Right renal pelvis (tissue), 4 donors: ENCODE measurements at regions not wholly inside any gene's neighbourhood (a gene's known extent, or its start where the extent isn't known, plus 50 kb on each side); places are given as distances from the start of the nearest gene placed in this dataset.

Experiments used
- DNase-seq, 4 donors: peaks; one replicate each; pipeline ENCODE4 v3.0.0-alpha.2; 2013; ENCODE audit warnings: low read depth in 4 of 4, low spot score in 3 of 4, missing footprints in 1 of 4

GRCh38 chr2:120893811-120894584, 158.3 kb downstream of the GLI2 start:
- peak in 1 of 4 donors; percentile 62 for DNase-seq

GRCh38 chr2:120894966-120895365, 159.3 kb downstream of the GLI2 start:
- no peak for DNase-seq

- no peak for DNase-seq
Measured at GRCh38 chr2:120896126-120896525, 160.5 kb downstream of the GLI2 start.

- no peak for DNase-seq
Measured at GRCh38 chr2:120896901-120897300, 161.2 kb downstream of the GLI2 start.

- DNase-seq = no peak
Measured at GRCh38 chr2:120897399-120897798, 161.7 kb downstream of the GLI2 start.

GRCh38 chr2:120898496-120898895, 162.8 kb downstream of the GLI2 start:
- DNase-seq = no peak

- DNase-seq = no peak
Measured at GRCh38 chr2:120898961-120899750, 163.5 kb downstream of the GLI2 start.

- DNase-seq = no peak
Measured at GRCh38 chr2:120899771-120900170, 164.1 kb downstream of the GLI2 start.

GRCh38 chr2:120901201-120901600, 165.5 kb downstream of the GLI2 start:
- no peak for DNase-seq

- no peak for DNase-seq
Measured at GRCh38 chr2:120902592-120902991, 166.9 kb downstream of the GLI2 start.

GRCh38 chr2:120904379-120904778, 168.7 kb downstream of the GLI2 start:
- DNase-seq = no peak

- no peak for DNase-seq
Measured at GRCh38 chr2:120904830-120905234, 169.2 kb downstream of the GLI2 start.

- DNase-seq = no peak
Measured at GRCh38 chr2:120905298-120905697, 169.6 kb downstream of the GLI2 start.

GRCh38 chr2:120905824-120906571, 170.3 kb downstream of the GLI2 start:
- no peak for DNase-seq

GRCh38 chr2:120906914-120907313, 171.2 kb downstream of the GLI2 start:
- DNase-seq = no peak

- no peak for DNase-seq
Measured at GRCh38 chr2:120907822-120908221, 172.2 kb downstream of the GLI2 start.

GRCh38 chr2:120908314-120908975, 172.8 kb downstream of the GLI2 start:
- no peak for DNase-seq

GRCh38 chr2:120909102-120909501, 173.4 kb downstream of the GLI2 start:
- DNase-seq = no peak

GRCh38 chr2:120910164-120910563, 174.5 kb downstream of the GLI2 start:
- no peak for DNase-seq
